NCI-H345 treated with DMSO at 0.1 percent for 48 hours (cell line): ENCODE measurements at regions not wholly inside any gene's neighbourhood (a gene's known extent, or its start where the extent isn't known, plus 50 kb on each side); places are given as distances from the start of the nearest gene placed in this dataset.
"Not testable (repeated sequence)": the region's sequence is repeated elsewhere in the genome, so short reads cannot be mapped to it uniquely, and the experiment has no call there.

Experiments
- DNase-seq: peaks from one replicate; lab custom pipeline; 2025; ENCODE audit not compliant: unreplicated experiment; lab: John Stamatoyannopoulos, UW

DNA sequence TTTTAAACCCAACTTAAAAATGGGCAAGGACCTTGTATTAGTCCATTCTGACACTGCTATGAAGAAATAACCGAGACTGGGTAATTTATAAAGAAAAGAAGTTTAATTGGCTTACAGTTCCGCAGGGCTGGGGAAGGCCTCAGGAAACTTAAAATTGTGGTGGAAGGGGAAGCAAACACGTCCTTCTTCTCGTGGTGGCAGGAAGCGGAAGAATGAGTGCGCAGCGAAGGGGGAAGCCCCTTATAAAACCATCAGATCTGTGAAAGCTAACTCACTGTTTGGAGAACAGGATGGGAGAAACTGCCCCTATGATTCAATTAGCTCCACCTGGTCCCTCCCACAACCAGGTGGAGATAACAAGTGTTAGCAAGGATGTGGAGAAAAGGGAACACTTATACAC lies 237.7 kb downstream of the SEC16B start:
- DNase-seq = no peak

GRCh38 chr1:177729646-177730045 lies 240.2 kb downstream of the SEC16B start:
- no peak for DNase-seq

- DNase-seq = no peak
These were observed 246.3 kb downstream of the SEC16B start for GRCh38 chr1:177723533-177723932.

DNA sequence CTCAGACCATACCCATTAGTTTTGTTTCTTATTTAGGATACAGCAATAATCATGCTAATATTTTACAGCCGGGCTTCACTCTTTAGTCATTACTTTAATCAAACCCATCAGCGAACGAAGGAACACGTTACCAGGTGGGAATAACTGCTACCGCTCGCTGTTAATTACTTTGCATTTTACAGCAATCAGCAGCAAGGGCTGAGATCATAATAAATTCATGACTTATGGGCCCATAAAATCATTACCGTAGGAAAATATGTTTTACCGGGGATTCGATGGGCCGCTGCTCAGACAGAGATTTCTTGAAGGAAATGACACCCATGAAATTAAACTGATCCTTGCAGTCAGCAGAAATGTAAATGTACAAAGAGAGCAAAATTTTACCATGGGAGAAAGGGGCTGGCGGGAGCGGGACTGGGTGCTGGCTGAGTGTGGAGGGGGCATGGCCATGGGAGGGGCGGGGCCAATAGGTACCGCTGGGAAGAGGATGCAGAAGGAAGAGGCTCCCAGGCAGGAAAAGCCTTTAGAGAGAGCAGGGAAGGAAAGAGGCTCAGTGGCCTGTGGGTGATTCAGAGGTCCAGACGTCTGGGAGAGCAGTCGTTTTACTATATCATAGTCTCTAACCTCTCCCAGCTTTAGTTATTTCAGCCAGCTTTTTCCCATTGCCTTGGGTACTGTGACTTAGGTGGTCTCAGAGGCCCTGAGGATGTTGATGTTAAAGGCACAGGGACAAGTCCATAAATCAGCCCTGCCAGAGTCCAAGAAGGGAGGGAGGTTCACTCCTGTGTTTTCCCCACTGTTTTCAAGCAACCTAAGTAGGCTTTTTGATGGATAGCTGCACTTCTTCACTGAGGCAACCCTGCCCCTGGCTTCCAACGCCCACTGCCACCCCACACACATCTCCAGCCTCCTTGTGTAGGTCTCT lies 258.9 kb downstream of the SEC16B start:
- no peak for DNase-seq

DNA sequence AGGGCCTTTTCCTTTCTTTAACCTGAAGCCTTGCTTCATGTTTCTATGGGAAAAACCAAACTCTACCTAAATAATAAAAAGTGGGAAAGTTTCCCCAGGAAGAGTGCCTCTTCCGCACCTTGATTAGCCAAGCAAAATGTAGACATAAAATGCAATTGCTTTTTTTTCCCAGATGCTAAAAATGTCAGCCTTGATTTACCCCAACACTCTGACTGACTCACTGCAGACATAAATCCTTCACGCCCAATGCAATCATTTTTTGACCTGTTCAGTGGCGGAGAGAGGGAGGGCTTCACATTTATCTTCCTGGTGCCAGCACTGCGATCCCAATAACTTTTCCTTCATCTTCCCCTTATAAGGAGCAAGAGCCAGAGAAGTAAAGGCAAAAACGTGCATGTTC lies 261.5 kb downstream of the SEC16B start:
- no peak for DNase-seq

DNA sequence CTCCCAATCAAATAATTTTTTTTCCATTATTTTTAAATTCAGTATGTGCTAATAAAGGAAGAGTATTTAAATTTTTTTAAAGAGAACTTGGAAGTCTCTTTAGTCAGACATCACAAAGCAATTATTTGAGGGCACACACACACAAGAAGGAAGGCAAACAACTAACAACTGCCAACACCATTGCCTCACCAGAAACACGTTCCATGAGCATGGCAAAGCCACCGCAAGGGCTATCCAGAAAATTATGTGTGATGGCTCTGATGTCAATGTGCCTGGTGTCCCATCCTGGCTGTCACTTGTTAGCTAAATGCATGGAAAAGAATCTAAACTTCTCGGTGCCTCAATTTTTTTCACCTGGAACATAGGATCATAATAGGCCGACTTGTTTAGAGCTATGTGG lies 262.9 kb downstream of the SEC16B start:
- no peak for DNase-seq

DNA sequence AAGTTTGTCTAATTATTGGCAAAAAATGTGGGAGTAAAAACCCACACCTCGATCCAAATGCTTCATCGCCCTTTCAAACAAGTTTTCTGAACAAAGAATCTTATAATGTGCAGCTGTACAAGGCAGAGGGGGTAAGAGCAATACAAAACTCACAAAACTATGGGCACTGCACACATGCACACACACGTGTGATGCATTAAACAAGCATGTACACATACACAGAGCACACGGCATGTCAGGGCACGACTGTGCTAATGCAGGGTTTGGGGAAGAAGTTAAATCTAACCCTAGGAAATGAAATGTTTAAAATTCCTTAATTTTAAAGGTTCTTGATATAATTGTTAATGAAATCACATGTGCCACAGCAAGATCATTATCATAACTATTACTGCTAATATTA lies 264.0 kb downstream of the SEC16B start:
- no peak for DNase-seq

GRCh38 chr1:177703888-177704446 lies 265.9 kb downstream of the SEC16B start:
- DNase-seq = no peak

- no peak for DNase-seq
These were observed 268.1 kb downstream of the SEC16B start for GRCh38 chr1:177701654-177702353.

- DNase-seq = no peak
These were observed 269.0 kb downstream of the SEC16B start for GRCh38 chr1:177700856-177701255.

DNA sequence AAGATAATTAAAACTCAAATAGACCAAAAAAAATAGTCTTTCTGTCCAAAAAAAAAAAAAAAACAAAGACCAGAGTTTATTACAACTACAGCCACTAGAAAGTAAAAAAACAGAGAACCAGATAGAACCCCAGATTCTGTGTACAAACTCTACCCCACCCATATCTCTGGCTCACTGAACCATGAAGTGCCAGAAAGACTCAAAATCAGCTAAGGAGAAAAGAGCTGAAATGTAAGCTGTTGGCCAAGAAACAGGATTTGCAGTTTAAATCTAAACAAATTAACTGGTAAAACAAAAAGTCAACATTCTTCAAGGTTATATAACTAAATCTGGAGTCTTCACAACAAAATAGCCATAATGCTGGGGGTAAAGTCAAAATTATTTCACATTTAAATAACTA lies 278.9 kb downstream of the SEC16B start:
- no peak for DNase-seq

- DNase-seq = no peak
These were observed 282.3 kb downstream of the SEC16B start for GRCh38 chr1:177687544-177687943.

GRCh38 chr1:177686933-177687332 lies 282.9 kb downstream of the SEC16B start:
- DNase-seq = no peak

GRCh38 chr1:177669161-177669560 lies 300.7 kb downstream of the SEC16B start:
- DNase-seq = no peak

GRCh38 chr1:177665935-177666334 lies 303.9 kb downstream of the SEC16B start:
- no peak for DNase-seq

GRCh38 chr1:177664742-177665141 lies 305.1 kb downstream of the SEC16B start:
- DNase-seq = not testable (repeated sequence)

GRCh38 chr1:177660188-177660587 lies 309.7 kb downstream of the SEC16B start:
- DNase-seq = no peak

DNA sequence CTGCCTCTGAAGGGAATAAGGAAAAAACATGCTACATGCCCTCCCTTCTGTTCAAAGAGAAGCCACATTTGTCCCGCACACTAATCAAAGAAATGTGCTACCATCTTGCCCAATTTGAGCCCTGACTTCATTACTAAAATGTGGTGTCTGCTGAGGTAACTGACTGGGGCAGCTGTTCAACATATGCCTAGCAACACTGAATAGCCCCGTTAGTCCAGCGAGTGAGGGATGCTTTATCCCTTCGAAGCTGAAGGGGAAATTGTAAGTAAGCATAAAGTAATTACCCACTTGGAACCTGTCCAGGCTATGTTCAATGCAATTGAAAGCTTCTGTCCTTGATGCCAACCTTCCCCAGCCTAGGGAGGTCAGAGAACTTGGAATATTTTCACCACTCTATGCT lies 310.6 kb downstream of the SEC16B start:
- DNase-seq = peak; percentile 27

- no peak for DNase-seq
These were observed 313.3 kb downstream of the SEC16B start for GRCh38 chr1:177656598-177656997.

DNA sequence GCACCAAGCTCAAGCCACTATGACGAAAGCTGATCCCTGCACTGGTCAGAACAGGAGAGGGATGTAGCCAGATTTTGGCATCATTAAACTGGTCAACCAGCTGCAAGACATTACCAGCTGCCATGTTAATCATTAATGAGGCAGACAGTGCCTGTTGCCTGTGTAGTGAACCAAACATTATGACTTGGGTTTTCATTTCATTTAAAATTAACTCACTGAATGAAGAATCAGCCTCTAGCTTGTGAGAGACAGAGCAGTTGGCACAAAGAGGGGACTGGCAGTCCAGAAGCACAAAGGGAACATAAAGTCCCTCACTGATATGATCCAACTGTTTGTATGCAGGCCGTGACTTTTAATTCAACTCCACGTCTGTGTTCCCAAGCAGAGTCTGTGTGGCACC lies 318.9 kb downstream of the SEC16B start:
- no peak for DNase-seq

DNA sequence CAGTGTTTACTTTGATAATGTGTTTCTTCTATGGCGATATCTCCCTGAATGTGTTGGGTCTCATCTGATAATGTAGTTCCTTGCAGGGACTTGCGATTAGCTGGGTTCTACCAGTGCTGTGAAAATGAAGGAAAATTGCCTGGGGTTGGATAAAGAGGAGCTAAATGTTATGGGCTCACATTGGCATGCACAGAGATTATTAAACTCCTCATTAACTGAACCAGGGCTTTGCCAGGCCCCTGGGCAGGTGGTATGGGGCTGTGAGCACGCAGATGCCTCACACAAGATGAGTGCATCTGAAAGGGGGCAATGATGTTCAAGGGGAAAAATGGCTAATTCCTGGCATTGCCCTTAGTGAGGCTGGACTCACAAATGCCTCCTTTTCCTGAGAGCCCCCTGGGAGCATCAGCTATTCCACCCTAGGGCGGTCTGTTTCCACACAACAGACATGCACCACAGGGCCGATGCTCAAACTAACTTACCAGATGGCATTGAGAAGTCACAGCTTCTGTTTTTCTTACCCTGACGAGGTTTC lies 321.1 kb downstream of the SEC16B start:
- DNase-seq = no peak

GRCh38 chr1:177648138-177648537 lies 321.7 kb downstream of the SEC16B start:
- DNase-seq = no peak
